HG03521 (cell line): ENCODE measurements at regions not wholly inside any gene's neighbourhood (a gene's known extent, or its start where the extent isn't known, plus 50 kb on each side); places are given as distances from the start of the nearest gene placed in this dataset.
"Not testable (repeated sequence)": the region's sequence is repeated elsewhere in the genome, so short reads cannot be mapped to it uniquely, and the experiment has no call there.

Source experiments
- ATAC-seq: cut with Tn5 transposase; IDR thresholded peaks from one replicate; pipeline ENCODE4 v1.9.1; 2021; ENCODE audit warnings: mild to moderate bottlenecking, moderate library complexity; ENCODE audit not compliant: unreplicated experiment

- ATAC-seq: no peak
Measured at GRCh38 chr12:108424026-108424425, 84.9 kb upstream of the CMKLR1 start.

DNA sequence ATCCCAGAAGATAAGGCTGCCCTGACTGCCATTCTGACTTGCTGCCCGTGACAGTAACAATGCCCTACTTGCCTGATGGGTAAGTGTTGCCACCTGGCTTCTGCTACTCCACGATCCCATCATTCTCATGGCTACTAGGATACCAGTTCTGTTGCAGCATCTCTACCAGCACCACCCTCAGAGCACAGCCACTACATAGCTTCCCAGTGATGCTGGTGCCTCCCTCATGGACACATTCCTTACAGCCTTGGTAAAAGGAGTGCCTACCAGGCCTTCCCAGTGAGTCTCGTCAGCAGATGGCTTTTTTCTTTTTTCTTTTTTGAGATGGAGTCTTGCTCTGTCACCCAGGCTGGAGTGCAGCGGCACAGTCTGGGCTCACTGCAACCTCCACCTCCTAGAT is 84.4 kb upstream of the CMKLR1 start:
- ATAC-seq: no peak

- not testable (repeated sequence) for ATAC-seq
Measured at GRCh38 chr12:108421082-108421481, 82.0 kb upstream of the CMKLR1 start.

DNA sequence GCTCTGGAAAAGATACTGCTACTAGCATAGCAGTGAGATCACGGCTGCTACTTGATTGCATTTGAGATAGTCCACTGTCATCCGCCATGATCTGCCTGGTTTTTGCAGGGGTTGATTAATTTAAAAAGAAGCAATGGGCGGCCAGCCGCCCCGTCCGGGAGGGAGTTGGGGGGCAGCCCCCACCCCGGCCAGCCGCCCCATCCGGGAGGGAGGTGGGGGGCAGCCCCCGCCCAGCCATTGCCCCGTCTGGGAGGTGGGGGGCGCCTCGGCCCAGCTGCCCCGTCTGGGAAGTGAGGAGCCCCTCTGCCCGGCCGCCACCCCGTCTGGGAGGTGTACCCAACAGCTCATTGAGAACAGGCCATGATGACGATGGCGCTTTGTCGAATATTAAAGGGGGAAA is 81.3 kb upstream of the CMKLR1 start:
- ATAC-seq: not testable (repeated sequence)

GRCh38 chr12:108419949-108420348 is 80.8 kb upstream of the CMKLR1 start:
- no peak for ATAC-seq

GRCh38 chr12:108418164-108418890 is 79.2 kb upstream of the CMKLR1 start:
- ATAC-seq: no peak

DNA sequence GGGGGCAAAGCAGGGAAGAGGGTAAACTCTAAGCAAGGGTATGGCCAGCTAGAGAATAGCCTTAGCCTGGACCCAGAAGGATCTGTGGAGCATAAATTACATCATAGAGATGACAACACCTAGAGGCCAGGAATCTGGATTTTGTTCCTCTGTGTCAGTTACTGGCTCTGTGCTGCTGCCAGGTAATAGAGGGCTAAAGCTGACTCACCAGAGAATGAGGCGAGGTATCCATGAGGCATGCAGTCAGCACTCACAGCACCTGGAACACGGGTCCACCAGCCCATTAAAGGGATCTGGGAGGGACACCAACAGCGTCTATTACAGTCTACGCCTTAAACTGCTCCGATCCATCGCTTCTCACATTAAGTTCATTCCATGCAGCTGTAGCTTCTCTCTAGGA is 74.9 kb upstream of the CMKLR1 start:
- ATAC-seq: no peak

- ATAC-seq: no peak
Measured at GRCh38 chr12:108410689-108411088, 71.6 kb upstream of the CMKLR1 start.

- ATAC-seq: no peak
Measured at GRCh38 chr12:108409481-108409880, 70.4 kb upstream of the CMKLR1 start.

GRCh38 chr12:108403952-108404351 is 64.8 kb upstream of the CMKLR1 start:
- ATAC-seq: no peak

- ATAC-seq: no peak
Measured at GRCh38 chr12:108401964-108402363, 62.9 kb upstream of the CMKLR1 start.

GRCh38 chr12:108400900-108401480 is 61.9 kb upstream of the CMKLR1 start:
- no peak for ATAC-seq

DNA sequence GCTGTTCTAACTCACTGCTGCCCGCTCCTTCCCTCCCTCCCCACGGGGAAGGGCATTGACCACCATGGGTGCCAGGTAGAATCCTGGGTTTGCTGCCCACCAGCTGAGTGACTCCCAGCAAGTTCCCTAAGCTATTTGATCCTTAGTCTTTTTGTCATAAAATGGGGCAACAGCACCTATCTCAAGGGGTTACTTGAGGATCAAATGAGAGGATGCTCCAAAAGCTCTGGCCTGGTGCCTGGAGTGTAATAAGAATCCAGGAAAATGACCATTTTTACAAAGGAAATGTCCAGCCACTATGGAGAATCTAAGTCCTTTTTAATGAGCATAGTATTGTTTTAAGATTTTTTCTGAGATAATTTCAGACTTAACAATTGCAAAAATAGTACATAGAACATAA is 61.4 kb upstream of the CMKLR1 start:
- no peak for ATAC-seq

DNA sequence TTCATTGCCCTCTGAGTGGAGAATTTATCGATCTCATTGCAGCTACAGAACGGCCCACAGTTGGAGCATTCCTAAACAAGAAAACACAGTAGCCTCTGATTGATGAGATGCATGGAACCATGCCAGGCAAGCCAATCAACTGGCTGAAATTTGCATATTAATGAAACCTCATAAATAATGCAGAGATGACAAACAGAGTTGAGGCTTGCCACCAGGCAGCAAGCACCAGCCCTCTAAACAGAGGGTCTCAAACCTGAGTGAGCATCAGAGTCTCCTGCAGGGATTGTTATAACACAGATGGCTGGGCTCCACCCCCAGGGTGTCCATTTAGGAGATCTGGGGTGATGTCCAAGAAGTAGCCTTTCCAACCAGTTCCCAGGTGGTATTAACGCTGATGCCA is 60.9 kb upstream of the CMKLR1 start:
- ATAC-seq: no peak

DNA sequence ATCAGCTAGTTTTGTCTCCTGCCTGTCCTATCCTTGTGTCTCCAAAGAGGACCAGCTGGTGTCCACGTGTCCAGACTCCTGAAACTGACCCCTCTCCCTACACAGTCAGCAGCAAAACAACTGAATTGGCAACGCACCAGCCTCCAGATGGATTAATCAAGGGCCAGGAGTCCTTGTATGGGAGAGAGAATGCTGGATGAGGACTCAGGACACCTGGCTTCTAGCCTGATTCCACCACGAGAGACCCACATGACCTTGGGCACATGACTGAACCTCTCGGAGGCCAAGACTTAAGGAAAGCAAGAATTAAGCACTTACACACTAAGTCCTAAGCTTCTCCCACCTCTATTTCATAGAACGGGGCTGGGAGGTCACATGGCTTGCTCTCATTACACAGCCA is 60.4 kb upstream of the CMKLR1 start:
- ATAC-seq: no peak

- ATAC-seq: no peak
Measured at GRCh38 chr12:108394196-108394595, 55.1 kb upstream of the CMKLR1 start.

DNA sequence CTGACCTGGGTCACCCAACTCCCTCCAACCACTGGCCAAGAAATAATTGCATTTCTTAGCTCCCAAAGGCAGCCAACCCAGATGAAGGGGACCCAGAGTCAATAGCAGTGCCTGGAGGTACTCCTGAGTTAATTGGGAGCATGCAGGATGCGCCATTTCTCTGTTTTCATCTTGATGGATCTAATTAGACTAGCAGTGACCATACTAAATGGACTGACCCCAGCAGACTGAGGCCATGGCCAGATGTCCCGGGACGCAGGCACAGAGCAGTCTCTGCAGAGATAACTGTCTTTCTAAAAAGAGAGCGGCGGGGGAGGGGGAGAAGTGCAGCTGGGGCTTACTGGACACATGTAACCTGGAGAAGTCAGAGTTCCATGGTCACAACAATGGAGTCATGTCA is 53.2 kb upstream of the CMKLR1 start:
- ATAC-seq: no peak

DNA sequence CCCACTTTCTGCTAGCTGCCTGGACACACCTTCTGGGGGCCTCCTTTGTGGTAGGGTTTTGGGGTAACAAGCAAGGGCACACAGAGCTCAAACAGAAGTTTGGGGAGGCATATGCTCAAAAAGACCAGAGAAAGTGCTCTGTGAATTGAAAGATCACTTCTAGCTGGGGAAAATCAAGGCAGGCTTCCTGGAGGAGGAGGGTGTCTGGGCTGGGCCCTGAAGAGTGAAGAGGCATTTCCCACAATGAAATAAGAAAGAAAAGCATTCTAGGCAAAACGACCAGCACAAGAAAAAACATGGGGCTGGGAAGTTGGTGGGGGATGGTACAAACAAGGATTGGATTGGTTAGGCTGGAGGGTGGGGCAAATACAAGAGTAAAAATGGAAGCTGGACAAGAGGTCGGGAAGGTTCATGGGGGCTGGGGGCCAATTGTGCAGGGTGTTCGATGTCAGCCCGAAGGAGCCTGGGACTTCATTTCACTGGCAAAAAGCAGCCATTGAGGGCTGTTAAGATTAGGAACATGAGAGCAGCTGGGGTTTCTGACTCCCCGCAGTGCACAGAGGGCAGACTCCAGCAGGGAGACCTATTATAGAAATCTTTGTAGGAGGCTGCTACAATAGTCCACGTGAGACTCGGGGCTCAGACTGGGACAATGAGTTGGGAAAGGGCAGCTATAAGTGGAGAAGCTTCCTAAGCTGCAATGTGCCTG is 51.5 kb upstream of the CMKLR1 start:
- no peak for ATAC-seq

DNA sequence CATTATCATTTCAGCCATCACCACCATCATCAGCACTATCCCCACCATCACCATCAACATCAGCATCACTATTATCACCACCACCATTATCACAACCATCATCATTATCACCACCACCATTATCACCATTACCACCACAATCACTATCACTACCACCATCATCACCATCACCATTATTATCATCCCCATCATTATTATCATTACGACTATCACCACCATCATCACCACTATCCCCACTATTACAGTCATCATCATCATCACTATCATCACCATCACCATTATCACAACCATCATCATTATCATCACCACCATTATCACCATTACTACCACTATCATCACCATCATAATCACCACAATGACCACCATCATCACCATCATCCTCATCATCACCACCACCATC is 50.4 kb upstream of the CMKLR1 start:
- ATAC-seq: no peak
